ENCODE measurements at regions not wholly inside any gene's neighbourhood (a gene's known extent, or its start where the extent isn't known, plus 50 kb on each side); places are given as distances from the start of the nearest gene placed in this dataset.

GRCh38 chr12:124458992-124459851, 108.2 kb downstream of the NCOR2 start:
- DNase-seq (ENCODE audit: low spot score): no peak

GRCh38 chr12:124458220-124458991, 109.0 kb downstream of the NCOR2 start:
- DNase-seq (ENCODE audit: low spot score): no peak

DNA sequence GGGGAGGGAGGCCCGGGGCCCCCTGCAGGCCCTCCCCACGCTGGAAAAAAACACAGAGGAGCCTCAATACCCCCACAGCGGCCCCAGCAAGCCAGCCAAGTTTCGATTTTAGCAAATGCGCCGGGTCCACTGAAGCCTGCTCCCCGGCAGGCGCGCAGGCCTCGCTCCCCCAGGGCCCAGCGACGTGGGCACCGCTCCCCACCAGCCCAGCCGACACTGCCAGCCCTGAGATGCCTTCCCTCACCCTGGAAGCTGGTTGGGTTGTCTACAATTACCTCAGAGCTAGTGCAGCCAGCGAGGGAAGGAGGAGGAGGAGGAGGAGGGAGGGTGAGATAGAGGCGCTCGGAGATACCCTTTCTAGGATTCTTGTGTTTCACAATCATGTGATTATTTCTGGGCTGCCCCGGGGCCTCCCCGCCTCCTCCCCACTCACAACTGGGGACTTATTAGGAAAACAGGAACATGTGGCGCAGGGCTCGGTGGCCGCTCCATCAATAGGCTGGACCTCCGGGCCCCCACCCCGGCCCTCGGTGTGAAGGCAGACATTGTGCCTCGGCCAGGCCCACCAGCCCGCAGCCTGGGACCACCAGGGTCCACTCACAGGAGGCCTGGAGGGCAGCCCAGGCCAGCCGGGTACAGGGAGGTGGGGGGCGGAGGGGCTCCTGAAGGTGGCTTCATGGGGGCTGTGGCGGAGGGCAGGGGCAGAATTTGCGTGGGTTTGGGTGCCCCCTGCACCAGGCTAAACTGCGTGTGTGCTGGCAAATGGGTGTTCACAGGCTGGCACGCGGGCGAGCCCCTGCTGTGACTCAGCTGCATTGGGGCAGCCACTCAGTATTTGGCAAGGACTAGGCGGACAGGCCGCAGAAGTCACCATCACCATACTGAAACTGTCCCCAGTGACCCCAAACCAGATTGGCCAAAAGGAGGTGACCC, 109.9 kb downstream of the NCOR2 start:
- no peak for DNase-seq (ENCODE audit: low spot score)

DNA sequence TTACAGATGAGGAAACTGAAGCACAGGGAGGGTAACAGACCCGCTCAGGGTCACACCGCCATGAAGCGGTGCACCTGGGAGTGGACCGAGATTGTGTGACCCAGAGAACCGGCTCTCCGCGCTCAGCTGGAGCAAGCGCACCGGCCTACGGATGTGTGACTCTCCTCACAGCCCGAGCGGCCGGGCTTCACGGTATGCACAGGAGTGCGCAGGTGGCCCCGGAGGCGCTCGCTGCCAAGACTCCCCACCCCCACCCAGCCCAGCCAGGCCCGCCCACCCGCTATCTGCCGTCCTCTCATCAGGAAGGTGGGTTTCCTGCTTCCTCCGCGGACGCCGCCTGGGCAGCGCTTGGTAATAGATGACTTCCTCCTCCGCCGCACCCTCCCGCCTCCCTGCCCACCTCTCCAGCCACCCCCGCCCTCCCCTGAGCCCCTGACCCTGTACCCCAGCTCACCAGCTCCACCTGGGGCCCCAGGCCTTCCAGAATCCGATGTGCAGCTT, 110.7 kb downstream of the NCOR2 start:
- no peak for DNase-seq (ENCODE audit: low spot score)

- DNase-seq (ENCODE audit: low spot score): no peak
Observed at GRCh38 chr12:124456133-124456651, 111.2 kb downstream of the NCOR2 start.

GRCh38 chr12:124455336-124455735, 112.1 kb downstream of the NCOR2 start:
- no peak for DNase-seq (ENCODE audit: low spot score)

DNA sequence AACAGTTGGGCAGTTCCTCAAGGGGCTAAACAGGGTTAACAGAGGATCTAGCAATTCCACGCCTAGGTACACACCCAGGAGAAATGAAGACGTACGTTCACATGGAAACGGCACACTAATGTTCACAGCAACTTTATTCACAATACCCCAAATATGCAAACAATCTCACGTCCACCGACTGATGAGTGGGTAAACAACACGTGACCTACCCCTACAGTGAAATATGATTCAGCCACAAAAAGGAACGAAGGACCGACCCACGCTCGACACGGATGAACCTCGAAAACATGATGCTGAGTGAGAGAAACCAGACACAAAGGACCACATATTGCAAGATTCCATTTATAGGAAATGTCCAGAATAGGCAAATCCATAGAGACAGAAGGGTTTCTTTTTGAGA, 112.7 kb downstream of the NCOR2 start:
- no peak for DNase-seq (ENCODE audit: low spot score)

- DNase-seq (ENCODE audit: low spot score): no peak
Observed at GRCh38 chr12:124454352-124454725, 113.1 kb downstream of the NCOR2 start.

GRCh38 chr12:124453419-124454351, 113.7 kb downstream of the NCOR2 start:
- no peak for DNase-seq (ENCODE audit: low spot score)

DNA sequence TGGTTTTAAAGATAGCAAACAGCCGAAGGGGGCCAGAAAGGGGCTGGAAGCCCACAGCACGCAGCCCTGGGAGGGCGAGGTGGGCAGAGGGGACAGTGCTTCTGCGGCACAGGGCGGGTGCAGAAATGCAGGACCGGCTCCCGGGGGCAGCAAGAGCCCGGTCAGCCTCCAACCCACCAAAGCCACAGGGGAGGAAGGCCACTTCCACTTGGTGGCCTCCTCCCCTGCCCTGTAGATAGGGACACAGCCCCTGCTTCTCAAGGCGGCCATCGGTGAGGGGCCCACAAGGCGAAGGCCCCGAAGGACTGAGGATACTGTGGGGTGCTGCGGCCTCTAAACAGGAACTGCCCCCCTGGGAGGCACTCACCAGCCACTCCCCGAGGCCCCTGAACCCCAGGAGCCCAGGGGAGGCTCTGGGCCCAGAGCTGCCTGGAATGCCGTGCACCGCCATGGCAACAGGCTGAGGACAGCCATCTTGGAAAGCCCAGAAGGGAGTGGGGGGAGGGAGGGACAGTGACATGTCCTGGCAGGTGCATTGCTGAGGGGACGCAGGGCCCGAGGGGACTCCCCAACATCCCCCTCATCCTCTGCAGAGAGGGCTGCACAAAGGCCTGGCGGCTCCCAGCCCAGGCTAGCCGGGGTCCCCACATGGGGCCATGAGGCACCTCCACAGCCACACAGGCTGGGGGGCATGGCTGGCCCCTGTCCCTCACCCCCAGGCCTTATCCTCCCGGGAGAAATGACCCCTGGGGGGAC, 114.7 kb downstream of the NCOR2 start:
- DNase-seq (ENCODE audit: low spot score): no peak

DNA sequence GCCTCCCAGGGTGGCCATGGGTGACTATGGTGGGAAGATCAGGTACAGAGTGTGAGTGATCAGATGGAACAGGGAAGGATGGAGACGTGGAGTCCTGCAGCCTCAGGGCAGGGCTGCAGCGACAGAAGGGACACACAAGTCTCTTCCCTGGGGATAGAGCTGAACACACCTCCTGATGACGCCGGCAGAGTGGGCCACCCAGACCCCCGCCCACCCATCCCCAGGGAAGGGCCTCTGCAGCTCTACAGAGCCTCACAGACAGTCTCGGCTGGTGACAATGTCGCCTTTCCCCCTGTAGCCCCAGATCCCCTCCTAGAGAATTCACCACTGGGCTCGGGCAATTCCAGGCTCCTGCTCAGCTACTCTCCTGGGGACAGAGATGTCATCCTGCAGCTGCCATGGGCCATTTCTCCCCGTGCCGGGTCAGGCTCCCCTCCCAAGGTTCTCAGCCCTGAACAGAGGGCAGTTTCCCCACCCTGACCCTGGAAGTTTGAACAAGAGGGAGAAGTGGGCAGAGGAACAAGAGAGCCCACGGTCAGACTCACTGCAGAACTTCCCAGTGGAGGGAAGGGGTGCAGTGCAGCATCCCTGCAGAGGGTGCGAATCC, 115.7 kb downstream of the NCOR2 start:
- no peak for DNase-seq (ENCODE audit: low spot score)

- no peak for DNase-seq (ENCODE audit: low spot score)
Observed at GRCh38 chr12:124451016-124451415, 116.4 kb downstream of the NCOR2 start.

- no peak for DNase-seq (ENCODE audit: low spot score)
Observed at GRCh38 chr12:124450376-124450750, 117.0 kb downstream of the NCOR2 start.

- DNase-seq (ENCODE audit: low spot score): no peak
Observed at GRCh38 chr12:124449623-124450375, 117.6 kb downstream of the NCOR2 start.

GRCh38 chr12:124448955-124449622, 118.3 kb downstream of the NCOR2 start:
- no peak for DNase-seq (ENCODE audit: low spot score)

- no peak for DNase-seq (ENCODE audit: low spot score)
Observed at GRCh38 chr12:124448241-124448954, 119.0 kb downstream of the NCOR2 start.

- DNase-seq (ENCODE audit: low spot score): no peak
Observed at GRCh38 chr12:124446364-124446763, 121.0 kb downstream of the NCOR2 start.

DNA sequence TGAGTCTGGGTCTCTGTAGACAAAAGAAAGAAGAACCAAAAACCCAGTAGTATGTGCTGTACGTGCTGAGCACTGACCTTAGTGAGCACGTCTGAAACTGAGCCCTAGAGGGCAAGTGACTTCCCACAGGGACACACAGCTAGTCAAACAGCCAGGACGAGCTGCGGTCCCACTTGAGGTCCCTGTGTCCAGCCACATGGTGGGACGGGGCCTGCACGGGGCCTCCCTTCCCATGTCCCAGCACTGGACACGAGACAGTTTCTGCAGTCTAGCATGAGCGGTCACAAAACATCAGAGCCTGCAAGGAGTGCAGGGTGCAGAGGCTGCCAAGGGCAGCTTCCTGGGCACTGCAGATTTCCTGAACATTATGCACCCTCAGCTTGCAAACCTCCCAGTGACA, 121.6 kb downstream of the NCOR2 start:
- DNase-seq (ENCODE audit: low spot score): no peak

All from hematopoietic multipotent progenitor cell treated with erythropoietin and hydrocortisone succinate and interleukin-3 and kit ligand, for 17 days (in vitro differentiated cells).